ENCODE measurements at regions not wholly inside any gene's neighbourhood (a gene's known extent, or its start where the extent isn't known, plus 50 kb on each side); places are given as distances from the start of the nearest gene placed in this dataset.
A peak's percentile ranks its signal among the peaks of the same experiment; 100 is the strongest.
"Not testable (repeated sequence)": the region's sequence is repeated elsewhere in the genome, so short reads cannot be mapped to it uniquely, and the experiment has no call there.

DNA sequence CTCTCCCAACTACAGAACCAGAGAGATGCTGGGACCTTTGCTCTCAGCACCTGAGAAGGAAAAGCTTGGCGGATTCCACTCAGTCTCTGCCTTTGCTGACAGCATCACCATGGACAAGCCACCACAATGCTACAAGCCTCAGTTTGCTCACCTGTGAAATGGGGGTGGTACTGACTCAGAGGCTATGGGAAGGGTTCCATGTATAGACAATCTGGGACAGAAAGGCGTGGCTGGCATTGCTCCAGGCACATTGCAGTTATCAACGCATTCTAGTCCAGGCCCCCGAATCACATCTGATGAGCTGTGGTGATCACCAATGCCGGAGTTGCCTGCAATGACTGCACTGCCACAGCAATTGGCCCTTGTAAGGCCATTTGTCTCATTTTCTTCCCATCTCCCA, 72.6 kb downstream of the ISX start:
- DNase-seq: no peak

DNA sequence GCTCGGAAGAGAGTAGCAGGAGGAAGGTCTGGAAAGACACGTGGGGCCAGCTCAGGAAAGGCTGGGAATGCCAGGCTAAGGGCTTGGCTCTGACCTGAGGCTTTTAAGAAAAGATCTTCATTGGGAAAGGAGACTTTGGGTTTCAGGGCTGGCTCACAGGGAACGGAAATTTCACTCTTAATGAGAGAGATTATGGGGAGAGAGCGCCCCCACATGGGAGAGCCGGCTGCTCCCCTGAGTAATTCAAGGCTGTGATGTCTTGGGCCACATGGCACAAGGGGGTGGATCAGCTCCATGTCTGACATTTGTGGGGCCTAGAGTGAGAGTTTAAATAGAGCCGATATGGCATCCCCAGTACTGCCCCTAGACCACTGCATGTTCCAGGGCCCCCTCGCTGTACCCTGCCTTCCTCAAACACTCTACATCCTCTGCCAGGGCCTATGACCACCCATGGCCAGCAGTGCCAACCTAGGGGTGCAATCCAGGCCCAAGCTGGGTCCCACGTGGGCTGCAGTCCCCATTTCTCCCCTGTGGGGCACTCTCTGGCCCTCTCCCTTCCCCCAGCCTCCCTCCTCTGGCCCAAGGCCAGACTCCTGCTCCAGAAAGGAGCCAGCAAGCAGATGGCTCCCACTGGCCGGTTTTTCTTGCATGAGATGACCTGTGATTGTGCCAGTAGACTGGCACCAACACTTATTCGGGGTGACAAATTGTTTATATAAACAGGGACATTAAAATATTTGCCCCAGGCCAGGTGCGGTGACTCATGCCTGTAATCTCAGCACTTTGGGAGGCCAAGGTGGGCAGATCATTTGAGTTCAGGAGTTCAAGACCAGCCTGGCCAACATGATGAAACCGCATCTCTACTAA, 75.2 kb downstream of the ISX start:
- DNase-seq: no peak

DNA sequence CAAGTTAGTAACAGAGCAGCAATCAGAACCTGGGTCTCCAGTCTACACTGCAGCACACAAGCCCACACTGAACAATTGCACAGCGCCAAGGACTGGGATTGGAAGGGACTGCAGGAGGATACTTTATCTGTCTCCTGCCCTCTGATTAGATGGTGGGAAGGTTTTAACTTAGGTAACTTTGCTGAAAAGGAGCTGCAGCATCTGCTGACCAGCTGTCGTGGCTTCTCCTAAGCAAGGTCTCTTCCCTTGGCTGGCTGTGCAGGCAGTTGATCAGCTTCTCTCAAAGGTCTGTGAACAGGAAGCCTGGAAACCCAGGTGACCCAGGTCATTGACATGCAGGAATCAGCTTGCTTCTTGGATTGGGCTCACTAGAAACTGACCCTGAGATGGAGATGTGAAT, 82.4 kb downstream of the ISX start:
- DNase-seq: no peak

DNA sequence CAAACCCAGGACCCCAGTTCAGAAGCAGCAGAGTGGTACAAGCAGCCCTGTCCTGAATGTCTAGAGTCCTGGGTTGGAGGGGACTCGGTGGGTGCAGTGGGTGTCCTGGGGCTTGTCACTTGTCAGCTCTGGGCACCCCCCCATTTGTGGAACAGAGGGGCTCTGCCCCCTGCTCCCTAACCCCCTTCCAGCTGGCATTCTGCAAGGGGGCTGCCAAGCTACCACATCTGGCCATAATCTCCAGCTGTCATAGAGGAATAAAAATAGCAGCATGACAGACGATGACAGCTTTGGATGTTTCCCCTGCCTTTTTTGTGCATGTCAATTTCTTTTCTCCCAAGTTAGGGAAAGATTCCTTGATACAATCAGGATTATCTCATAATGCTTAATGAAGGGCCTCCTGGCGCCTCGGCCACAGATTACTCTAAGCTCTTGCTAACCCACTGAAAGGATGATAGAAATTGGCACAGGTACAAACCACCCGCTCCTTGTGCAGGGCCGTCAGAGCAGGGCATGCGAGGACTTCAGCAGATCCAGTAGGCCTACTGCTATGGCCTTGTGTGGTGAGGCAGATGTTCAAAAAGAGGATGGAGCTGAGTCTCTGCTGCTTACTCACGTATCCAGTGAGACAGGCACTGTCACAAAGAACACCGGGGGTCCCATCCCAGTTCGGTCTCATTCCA, 83.0 kb downstream of the ISX start:
- no peak for DNase-seq

DNA sequence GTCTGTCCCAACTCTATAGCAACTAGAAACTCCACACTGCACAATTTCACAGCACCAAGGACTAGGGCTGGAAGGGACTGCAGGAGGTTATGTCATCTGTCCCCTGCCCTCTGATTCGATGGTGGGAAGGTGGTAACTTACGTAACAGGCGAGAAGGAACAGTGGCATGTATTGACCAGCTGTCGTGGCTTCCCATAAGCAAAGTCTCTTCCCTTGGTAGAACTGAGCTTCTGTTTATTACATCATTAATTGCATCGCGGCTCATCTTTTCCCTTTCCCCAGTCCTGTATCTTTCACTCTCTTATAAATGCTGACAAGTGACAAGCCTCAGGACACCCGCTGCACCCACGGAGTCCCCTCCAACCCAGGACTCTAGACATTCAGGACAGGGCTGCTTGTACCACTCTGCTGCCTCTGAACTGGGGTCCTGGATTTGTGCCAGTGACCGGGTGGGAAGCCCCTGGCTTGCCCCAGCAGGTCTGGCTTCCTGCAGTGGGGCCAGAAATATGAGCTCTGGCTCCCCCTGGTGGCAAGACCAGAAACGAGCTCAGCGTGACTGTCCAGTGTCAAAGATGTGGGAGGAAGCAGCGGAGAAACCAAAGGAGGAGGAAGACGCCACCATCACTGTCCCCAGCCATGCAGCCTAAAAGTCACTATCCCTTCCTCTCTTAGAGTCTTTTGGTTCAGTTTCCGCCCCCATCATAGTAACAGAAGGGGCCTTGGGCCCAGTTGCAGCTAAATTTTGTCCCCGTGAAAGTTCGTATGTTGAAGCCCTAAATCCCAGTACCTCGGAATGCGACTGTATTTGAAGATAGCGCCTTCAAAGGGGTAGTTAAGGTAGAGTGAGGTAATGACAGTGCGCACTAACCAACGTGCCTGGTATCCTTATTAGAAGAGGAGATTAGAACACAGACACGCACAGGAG, 84.5 kb downstream of the ISX start:
- DNase-seq: peak; percentile 9

DNA sequence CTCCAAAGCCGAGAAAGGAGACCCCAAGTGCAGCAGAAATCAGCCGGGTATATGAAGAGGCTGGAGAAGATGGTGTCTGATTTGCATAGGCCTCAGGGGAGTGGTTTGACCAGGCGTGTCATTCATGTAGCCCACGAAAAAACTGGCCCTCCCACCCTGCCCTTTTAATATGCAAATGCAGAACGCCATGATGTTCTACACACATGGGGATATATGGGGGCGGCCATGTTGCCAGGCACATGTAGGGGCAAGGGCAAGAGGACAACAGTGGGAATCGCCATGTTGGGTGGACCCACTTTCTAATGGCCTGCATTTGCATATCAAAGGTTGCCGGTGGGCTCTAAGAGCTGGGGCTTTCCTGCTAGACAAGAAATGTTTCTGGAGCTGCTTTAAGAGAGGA, 86.4 kb downstream of the ISX start:
- DNase-seq: no peak

DNA sequence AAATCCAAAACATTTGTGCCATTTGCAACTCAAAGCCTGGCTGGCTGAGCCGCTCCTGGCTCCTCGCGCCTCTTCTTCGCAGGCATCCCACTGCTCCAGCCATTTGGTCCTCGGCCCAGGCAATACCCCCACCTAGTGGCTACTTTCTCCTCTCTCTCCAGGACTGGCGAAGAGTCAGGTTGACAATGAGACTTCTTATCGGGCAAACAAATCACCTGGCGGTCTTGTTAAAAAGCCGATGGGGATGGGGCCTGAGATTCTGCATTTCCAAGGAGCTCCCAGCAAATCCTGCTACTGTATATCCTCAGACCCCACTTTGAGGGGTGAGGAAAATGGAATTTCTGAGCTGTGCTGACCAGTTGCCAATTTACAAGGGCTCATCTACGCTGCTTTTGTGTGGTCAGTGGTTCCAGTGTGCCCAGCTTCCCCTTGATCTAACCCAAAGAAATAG, 89.0 kb downstream of the ISX start:
- no peak for DNase-seq

DNA sequence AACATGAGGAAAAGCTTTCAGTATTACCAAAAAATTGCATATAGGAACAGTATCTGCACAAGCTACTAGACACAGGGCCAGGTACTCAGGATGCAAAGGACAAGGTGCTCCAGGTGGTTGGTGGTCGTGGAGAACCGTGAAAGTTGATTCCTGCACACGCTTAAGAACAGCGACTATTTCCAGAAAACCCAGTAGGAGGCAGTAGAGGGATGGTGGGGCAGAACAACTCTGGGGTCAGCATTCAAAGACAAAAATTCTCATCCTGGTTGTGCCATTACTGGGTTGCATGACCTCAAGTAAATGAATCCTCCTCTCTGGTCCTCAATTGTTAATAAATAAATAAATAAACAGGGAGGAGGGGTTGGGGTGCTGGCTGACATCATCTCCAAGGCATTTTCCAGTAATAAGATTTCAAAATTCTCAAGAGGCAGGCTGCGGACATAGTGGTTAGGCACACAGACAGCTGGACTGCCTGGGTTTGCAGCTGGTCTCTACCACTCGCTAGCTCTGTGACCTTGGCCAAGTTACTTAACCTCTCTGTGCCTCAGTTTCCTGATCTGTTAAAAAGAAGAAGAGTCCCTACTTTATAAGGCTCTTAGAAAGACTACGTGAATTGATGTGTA, 89.6 kb downstream of the ISX start:
- DNase-seq: no peak

DNA sequence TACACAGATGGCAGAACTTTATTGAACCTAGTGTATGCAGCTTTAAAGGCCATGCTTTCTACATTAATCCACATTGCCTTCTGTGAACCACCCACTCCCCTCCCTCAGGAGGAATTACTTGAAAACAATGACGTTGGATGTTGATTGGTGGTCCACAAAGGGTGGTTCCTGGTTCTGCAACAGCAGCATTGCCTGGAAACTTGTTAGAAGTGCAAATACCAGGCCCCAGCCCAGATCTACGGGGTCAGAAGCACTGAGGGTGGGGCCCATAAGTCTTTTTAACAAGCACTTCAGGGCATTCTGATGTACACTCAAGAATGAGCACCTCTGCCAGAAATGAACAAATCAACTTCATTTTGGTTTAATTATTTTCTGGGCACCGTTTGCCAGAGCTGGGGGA, 91.0 kb downstream of the ISX start:
- no peak for DNase-seq

DNA sequence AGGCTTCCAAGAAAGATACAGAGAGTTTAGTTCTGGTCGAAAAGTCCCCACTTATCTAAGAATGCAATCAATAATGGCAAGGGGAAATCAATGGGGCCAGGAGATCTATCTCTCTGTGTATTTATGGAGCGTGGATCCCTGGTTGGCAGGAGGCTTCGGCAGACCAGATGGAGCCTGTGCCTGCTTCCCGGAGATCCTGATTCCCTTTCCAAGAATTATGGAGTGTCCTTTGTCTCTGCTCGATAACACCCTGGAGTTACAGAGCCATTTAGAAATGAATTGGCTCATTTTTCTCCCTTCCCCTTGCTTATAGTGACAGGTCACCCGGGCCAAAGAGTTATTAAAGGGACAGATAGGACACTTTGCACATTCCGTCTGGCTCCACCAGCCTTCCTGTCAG, 92.4 kb downstream of the ISX start:
- DNase-seq: no peak

DNA sequence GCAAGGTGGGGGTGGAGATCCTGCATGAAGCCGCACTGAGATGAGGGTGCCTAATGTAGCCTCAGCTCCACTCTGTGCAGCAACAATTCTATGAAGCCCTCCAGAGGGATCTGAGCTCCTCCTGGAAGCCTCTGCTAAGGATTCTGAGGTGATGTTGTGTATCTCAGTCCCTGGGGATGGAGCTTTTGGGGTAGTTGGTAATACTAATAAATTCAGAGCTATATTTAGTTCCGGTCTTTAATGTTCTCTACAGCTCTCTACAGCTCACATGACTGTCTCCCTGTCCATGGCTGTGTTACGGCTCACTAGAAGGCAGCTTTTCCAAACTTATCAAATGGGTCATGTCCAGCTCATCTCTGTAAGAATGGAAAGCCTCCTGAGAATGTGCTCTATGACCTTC, 93.4 kb downstream of the ISX start:
- no peak for DNase-seq

DNA sequence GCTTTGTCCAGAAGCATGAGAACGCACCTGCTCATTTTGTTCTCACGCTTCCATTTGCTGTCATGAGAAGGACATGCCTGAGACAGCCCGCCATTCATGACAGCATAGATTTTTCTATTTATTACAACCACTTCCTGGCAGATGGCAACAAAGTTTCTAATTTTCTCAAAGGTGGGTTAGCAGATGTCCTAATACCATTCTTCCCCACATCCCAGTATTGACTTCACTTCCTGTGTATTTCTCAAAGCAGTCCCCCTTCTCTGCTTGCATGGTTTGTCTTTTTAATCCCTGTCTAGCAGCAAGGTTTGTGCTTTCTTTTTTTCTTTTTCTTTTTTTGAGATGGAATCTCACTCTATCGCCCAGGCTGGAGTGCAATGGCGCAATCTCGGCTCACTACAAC, 94.3 kb downstream of the ISX start:
- DNase-seq: no peak

DNA sequence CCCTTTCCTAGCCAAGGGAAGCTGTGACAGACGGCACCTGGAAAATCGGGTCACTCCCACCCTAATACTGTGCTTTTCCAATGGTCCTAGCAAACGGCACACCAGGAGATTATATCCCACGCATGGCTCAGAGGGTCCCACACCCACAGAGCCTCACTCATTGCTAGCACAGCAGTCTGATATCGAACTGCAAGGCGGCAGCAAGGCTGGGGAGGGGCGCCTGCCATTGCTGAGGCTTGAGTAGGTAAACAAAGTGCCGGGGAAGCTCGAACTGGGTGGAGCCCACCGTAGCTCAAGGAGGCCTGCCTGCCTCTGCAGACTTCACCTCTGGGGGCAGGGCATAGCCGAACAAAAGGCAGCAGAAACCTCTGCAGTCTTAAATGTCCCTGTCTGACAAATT, 91.4 kb upstream of the HMGXB4 start:
- DNase-seq: not testable (repeated sequence)

DNA sequence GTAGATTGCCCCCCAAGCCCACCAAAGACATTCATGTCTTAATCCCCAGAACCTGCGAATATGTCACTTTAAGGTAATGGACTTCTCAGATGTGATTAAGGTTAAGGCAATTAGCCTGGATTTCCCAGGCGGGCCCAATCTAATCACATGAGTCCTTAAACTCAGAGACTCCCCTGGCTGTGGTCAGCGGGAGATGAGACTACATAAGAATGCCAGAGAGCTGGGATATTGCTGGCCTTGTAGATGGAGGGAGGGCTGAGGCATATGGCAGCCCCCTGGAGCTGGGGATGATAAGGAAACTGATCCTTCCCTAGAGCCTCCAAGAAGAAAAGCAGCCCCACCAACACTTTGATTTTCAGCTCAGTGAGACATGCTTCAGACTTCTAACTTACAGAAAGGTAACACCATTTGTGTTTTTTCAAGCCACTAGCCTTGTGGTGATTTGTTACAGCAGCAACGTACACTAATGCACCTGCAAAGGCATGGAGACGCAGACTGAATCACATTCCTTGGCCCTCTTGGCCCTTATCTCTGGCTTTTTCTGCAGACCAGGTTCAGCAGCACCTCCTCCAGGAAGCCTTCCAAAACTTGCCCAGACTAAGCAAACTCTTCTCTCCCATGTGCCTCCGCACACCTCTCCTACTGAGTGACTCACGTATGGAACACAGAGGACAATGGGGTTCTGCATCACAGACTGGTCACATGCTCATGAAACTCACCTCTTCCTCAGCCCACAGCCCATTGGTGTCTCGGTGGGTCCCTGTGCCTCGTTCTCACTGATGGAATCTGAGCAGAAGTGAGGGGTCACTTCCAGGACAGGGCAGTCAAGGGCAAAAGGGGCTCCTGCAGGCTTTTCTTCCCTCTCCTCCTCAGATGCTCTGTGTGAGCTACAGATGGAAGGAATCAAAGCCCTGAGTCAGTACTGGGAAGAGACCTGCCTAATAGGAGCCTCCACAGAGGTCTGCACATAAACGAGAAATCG, 86.3 kb upstream of the HMGXB4 start:
- DNase-seq: no peak

DNA sequence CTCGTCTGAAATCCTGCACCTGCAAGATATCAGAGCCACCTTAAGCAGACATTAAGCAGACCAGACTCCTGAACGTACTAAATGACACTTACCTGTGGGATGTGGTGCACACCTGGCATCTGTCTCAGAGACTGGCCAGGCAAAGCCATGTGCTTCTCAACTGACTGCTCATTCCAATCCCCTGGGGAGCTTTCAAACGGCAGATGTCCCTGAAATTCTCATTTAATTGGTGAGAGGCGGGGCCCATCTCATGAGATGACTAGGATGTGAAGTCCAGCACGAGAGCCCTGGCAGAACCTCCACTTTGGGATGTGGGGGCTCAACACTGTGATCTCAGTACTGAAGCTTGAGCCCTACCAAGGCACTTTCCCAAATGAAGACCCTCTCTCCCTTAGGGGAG, 84.9 kb upstream of the HMGXB4 start:
- DNase-seq: no peak

DNA sequence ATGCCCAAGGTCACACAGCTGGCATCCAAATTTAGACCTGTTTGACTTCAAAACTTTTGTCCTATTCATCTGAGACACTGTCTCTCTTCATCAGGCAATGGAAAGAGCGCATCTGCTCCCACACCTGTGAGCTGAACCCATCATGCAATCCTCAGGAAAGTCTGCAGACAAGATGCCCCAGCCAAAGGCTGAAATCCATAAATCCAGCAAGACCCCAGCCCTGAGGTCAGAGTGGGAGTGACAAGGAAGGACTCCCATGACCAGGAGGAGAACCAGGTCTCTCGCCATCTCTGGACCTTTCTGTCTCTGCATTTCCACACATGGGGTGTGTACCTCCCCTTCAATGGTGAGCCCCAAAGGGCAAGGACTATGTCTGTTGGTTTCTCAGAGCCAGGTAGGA, 83.6 kb upstream of the HMGXB4 start:
- no peak for DNase-seq

DNA sequence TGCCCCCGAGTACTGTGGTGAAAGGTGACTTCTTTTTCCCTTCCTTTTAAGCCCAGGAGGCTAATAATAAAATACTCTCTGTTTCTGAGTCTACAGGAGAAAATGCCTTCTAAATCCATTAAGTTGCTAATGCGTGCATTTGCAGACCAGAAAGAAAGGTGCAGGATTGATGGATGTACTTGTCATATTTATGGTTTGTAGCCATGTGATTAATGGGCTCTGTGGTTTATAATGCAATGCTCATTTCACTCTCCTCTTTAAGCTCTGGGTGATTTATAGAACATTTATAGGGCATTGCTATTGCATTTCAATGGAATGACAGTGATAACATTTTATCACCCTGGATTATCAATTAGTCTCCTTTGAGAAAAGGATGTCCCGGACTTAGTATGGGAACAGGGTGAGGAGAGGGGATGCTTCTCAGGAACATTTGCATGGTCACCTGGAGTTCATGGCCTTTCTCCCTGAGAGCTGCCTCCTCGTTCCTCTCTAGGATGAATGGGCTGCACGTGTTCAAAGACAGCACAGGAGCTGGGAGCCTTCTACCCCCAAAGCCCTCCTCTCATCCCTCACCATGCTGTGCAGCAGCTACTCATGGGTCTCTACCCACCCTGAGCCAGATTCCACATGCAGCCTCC, 82.8 kb upstream of the HMGXB4 start:
- DNase-seq: no peak

DNA sequence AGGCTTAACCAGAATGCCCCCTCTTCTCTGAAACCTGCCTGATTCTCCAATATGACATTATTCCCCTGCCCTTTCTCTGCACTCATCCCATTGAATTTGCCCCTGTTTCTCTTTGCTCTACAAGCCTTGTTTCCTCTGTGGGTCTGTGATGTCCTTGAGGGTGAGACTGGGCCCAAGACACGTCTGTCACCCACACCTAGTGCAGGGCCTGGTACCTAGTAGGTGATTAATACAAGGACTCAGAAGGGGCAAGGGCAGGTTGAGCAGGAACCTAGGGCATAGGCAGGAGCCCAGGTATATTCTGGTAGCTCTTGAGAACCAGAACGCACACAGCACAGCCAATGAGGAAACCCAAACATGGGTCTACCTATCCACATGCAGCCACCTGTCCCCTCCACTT, 81.9 kb upstream of the HMGXB4 start:
- DNase-seq: no peak

DNA sequence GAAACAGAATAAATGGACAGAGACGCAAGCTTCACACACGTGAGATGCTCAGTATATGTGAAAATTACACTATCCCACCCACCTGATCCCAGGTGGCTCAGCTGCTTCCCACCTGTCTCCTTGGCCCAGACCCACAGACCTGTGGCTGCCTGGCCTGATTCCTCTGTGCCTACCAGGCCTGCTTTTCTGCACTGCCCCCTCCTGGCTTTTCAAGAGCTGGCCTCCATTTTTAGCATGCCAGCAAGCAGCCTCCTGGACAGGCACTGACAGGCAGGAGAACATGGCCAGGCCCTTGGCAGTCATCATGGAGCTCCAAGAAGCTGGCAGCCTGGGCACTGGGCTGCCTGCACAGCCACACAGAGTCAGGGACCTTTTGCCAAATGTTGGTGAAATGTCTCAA, 79.5 kb upstream of the HMGXB4 start:
- no peak for DNase-seq

DNA sequence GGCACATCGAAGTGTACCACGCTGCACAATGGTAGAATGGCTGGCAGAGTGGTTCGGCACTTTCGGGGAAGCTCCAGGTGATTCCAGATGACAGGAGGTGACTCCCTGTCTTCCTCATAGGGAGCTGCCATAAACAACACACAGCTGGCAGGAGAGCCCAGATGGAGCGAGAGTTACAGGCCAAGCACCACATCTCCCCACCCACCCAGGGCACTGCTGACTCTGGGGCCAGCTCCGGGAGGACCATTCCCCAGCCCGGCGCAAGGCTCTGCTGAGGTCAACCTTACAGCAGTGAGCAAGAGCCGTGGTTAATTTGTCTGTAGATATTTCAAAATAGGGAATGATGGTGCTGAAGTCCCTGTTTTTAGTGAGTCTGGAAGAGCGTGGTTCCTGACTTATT, 78.8 kb upstream of the HMGXB4 start:
- DNase-seq: no peak

DNA sequence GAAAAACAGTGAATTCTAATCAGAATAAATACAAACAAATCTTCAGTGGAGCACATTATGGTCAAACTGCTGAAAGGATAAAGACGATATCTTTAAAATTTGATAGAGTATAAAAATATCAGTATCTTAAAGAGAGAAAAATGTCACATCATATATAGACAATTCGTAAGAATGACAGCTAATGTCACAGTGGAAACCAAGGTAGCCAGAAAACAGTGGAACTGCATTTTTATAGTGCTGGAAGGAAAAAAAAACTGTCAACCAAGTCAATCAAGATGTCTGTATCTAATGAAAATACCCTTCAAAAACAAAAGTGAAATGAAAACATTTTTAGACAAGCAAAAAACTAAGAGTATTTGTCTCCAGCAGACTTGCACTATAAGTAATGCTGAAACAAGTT, 73.4 kb upstream of the HMGXB4 start:
- DNase-seq: no peak

Data from effector CD8-positive, alpha-beta T cell (primary cell).